Loucy (cell line): ENCODE measurements at regions not wholly inside any gene's neighbourhood (a gene's known extent, or its start where the extent isn't known, plus 50 kb on each side); places are given as distances from the start of the nearest gene placed in this dataset.

Experiments
- EZH2phosphoT487 ChIP-seq: fragments of 200-600 bp; IDR thresholded peaks from 2 replicates; pipeline ENCODE4 v1.6.1; 2018; ENCODE audit warnings: antibody characterized with exemption, mild to moderate bottlenecking, moderate library complexity, borderline replicate concordance
- TF ChIP-seq, protein P1 (sequence below): fragments of 200-600 bp; sonication (generic); conservative IDR thresholded peaks from 2 replicates; pipeline ENCODE4 v1.5.1; 2014; ENCODE audit warnings: mild to moderate bottlenecking, antibody characterized with exemption, low read length

GRCh38 chr13:86976521-86977324 lies 694.4 kb upstream of the SLITRK5 start:
- TF ChIP-seq, protein P1, sequence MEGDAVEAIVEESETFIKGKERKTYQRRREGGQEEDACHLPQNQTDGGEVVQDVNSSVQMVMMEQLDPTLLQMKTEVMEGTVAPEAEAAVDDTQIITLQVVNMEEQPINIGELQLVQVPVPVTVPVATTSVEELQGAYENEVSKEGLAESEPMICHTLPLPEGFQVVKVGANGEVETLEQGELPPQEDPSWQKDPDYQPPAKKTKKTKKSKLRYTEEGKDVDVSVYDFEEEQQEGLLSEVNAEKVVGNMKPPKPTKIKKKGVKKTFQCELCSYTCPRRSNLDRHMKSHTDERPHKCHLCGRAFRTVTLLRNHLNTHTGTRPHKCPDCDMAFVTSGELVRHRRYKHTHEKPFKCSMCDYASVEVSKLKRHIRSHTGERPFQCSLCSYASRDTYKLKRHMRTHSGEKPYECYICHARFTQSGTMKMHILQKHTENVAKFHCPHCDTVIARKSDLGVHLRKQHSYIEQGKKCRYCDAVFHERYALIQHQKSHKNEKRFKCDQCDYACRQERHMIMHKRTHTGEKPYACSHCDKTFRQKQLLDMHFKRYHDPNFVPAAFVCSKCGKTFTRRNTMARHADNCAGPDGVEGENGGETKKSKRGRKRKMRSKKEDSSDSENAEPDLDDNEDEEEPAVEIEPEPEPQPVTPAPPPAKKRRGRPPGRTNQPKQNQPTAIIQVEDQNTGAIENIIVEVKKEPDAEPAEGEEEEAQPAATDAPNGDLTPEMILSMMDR: no peak
- no peak for TF ChIP-seq EZH2phosphoT487
